ENCODE measurements at regions not wholly inside any gene's neighbourhood (a gene's known extent, or its start where the extent isn't known, plus 50 kb on each side); places are given as distances from the start of the nearest gene placed in this dataset.

DNA sequence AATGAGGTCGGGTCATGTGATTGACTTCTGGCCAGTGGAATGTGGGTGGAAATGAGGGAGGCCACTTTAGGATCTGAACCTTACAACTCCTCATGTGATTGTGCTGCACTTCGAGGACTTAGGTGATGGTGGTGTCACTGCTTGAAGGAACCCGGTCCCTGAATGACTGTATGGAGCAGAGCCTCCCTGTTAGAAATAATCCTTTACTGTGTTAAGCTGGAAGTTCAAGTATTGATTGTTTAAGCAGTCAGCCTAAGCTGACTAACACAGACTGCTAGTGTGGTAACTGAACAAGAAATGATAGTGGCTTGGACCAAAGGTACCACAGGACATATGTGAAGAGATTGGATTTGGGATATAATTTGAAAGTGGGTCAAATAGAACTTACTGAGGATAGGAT is 138.0 kb downstream of the OPN5 start:
- Histone ChIP-seq H2AFZ (ENCODE audit: insufficient read depth, low read depth, low read length, poor library complexity, severe bottlenecking) (no peak overlapping the region), H4K20me1 (ENCODE audit: insufficient read depth, low read length) (no peaks in the 10 kb centered on the region), H3K4me3 (replicated peaks in 1 of 3; ENCODE audit: low read depth in 2 of 3, low read length in 3 of 3) (no peak overlapping the region), H3K27ac (ENCODE audit: low read depth in 1 of 2, low read length in 2 of 2) (no peak overlapping the region), H3K79me2 (ENCODE audit: insufficient read depth, low read length) (no peaks in the 10 kb centered on the region), H3K27me3 (ENCODE audit: control insufficient read depth in 2 of 2, insufficient read depth in 2 of 2, low read length in 2 of 2) (no peaks in the 10 kb centered on the region), H3K9ac (ENCODE audit: insufficient read depth, low read length, poor library complexity, severe bottlenecking) (no peak overlapping the region), H3K4me2 (replicated peaks; ENCODE audit: extremely low read depth, low read length, poor library complexity, severe bottlenecking) (no peak overlapping the region), H3K4me1 (ENCODE audit: control insufficient read depth in 1 of 2, insufficient read depth in 2 of 2, low read length in 2 of 2) (no peaks in the 10 kb centered on the region), H3K9me3 (replicated peaks in 1 of 2; ENCODE audit: control insufficient read depth in 1 of 2, insufficient read depth in 1 of 2, low read length in 2 of 2) (no peaks in the 10 kb centered on the region), H3K36me3 (replicated peaks in 1 of 2; ENCODE audit: control insufficient read depth in 1 of 2, insufficient read depth in 2 of 2, low read length in 2 of 2) (no peaks in the 10 kb centered on the region)
- Mint-ChIP-seq H3K4me3 (no peak overlapping the region), H3K36me3 (no peaks in the 10 kb centered on the region), H3K27me3 (ENCODE audit: low read depth in 3 of 3) (no peaks in the 10 kb centered on the region), H3K4me1 (no peaks in the 10 kb centered on the region), H3K27ac (no peak overlapping the region), H3K9me3 (peaks cover 0 to 5% (median 0%) of the 10 kb centered on the region in 7 donors)
- DNase-seq = no peak
- TF ChIP-seq, protein P1, sequence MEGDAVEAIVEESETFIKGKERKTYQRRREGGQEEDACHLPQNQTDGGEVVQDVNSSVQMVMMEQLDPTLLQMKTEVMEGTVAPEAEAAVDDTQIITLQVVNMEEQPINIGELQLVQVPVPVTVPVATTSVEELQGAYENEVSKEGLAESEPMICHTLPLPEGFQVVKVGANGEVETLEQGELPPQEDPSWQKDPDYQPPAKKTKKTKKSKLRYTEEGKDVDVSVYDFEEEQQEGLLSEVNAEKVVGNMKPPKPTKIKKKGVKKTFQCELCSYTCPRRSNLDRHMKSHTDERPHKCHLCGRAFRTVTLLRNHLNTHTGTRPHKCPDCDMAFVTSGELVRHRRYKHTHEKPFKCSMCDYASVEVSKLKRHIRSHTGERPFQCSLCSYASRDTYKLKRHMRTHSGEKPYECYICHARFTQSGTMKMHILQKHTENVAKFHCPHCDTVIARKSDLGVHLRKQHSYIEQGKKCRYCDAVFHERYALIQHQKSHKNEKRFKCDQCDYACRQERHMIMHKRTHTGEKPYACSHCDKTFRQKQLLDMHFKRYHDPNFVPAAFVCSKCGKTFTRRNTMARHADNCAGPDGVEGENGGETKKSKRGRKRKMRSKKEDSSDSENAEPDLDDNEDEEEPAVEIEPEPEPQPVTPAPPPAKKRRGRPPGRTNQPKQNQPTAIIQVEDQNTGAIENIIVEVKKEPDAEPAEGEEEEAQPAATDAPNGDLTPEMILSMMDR (IDR thresholded peaks at IDR 0.05) = no peak
- intact Hi-C loops (cut with micrococcal nuclease) = no loop called here
- WGBS (ENCODE audit: insufficient coverage) = no CpG with 5 or more reads among the region's 3 CpGs

DNA sequence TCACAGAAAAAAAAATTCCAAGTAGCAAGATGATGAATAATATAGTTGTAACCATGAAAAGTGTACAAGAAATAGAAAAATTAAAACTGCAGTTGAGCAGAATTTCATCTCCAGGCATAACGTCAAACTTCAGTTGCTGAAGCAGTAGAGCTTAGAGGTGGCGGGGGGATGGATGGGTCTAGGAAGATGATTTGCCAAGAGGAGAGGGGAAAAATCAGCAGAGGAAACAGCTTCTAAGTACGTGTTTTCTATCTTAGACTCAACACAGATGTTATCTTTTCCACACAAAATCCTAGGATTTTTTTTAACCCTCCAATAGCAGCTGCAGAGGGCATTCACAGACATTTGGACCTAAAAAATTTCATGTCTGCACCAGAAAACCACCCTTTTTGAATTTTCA is 136.0 kb downstream of the OPN5 start:
- no peaks in the 10 kb centered on the region for H3K36me3 Mint-ChIP-seq
- TF ChIP-seq, protein P1 (IDR thresholded peaks at IDR 0.05) = no peak
- 71% methylated on average over 1 of the region's 3 CpGs for whole genome bisulfite sequencing (ENCODE audit: insufficient coverage)
- Histone ChIP-seq H3K4me1 (ENCODE audit: control insufficient read depth in 1 of 2, insufficient read depth in 2 of 2, low read length in 2 of 2) (no peaks in the 10 kb centered on the region), H3K79me2 (ENCODE audit: insufficient read depth, low read length) (no peaks in the 10 kb centered on the region), H3K9me3 (replicated peaks in 1 of 2; ENCODE audit: control insufficient read depth in 1 of 2, insufficient read depth in 1 of 2, low read length in 2 of 2) (no peaks in the 10 kb centered on the region), H3K4me3 (replicated peaks in 1 of 3; ENCODE audit: low read depth in 2 of 3, low read length in 3 of 3) (no peak overlapping the region), H3K27ac (ENCODE audit: low read depth in 1 of 2, low read length in 2 of 2) (no peak overlapping the region), H3K27me3 (ENCODE audit: control insufficient read depth in 2 of 2, insufficient read depth in 2 of 2, low read length in 2 of 2) (no peaks in the 10 kb centered on the region), H3K4me2 (replicated peaks; ENCODE audit: extremely low read depth, low read length, poor library complexity, severe bottlenecking) (no peak overlapping the region), H2AFZ (ENCODE audit: insufficient read depth, low read depth, low read length, poor library complexity, severe bottlenecking) (no peak overlapping the region), H3K9ac (ENCODE audit: insufficient read depth, low read length, poor library complexity, severe bottlenecking) (no peak overlapping the region), H4K20me1 (ENCODE audit: insufficient read depth, low read length) (no peaks in the 10 kb centered on the region), H3K36me3 (replicated peaks in 1 of 2; ENCODE audit: control insufficient read depth in 1 of 2, insufficient read depth in 2 of 2, low read length in 2 of 2) (no peaks in the 10 kb centered on the region)
- H3K9me3 Mint-ChIP-seq = peaks cover 0 to 5% (median 0%) of the 10 kb centered on the region in 7 donors
- H3K27ac Mint-ChIP-seq = no peak overlapping the region
- H3K27me3 Mint-ChIP-seq (ENCODE audit: low read depth in 3 of 3) = no peaks in the 10 kb centered on the region
- intact Hi-C loops (cut with micrococcal nuclease) = no loop called here
- DNase-seq = no peak
- H3K4me3 Mint-ChIP-seq = no peak overlapping the region
- H3K4me1 Mint-ChIP-seq = no peaks in the 10 kb centered on the region

All from CD14-positive monocyte (primary cell).